WTC11 (cell line): ENCODE measurements at regions not wholly inside any gene's neighbourhood (a gene's known extent, or its start where the extent isn't known, plus 50 kb on each side); places are given as distances from the start of the nearest gene placed in this dataset.

Experiments
- ATAC-seq: fragments of 200-7000 bp; cut with Tn5 transposase; 2 replicates; pipeline ENCODE4 v1.10.0; 2021; ENCODE audit warnings: mild to moderate bottlenecking, moderate library complexity
- CTCF ChIA-PET: fragments of 300-600 bp; sonication (Branson Sonifier 250); formaldehyde crosslinking; loops from one replicate; lab custom pipeline; 2021; ENCODE audit warnings: antibody characterized with exemption; lab: Charles Lee
- POLR2A ChIA-PET: fragments of 350-600 bp; sonication (Branson Sonifier 250); formaldehyde crosslinking; loops from one replicate; lab custom pipeline; 2021; ENCODE audit warnings: antibody characterized with exemption; lab: Charles Lee
- DNase-seq: peaks from one replicate; pipeline ENCODE4 v3.0.0; 2021; ENCODE audit warnings: low spot score
- H3K27ac Mint-ChIP-seq: 2 replicates; pipeline ENCODE4 v1.8.0; 2021; ENCODE audit warnings: mixed read lengths
- H3K27me3 Mint-ChIP-seq: 2 replicates; pipeline ENCODE4 v1.8.0; 2021; ENCODE audit warnings: low read depth, mild to moderate bottlenecking, moderate library complexity, mixed read lengths
- H3K36me3 Mint-ChIP-seq: 2 replicates; pipeline ENCODE4 v1.8.0; 2021; ENCODE audit warnings: mixed read lengths
- H3K4me1 Mint-ChIP-seq: 2 replicates; pipeline ENCODE4 v1.8.0; 2022; ENCODE audit warnings: mixed read lengths
- H3K4me3 Mint-ChIP-seq: 2 replicates; pipeline ENCODE4 v1.8.0; 2021; ENCODE audit warnings: mild to moderate bottlenecking, moderate library complexity, mixed read lengths
- H3K9me3 Mint-ChIP-seq: 2 replicates; pipeline ENCODE4 v1.8.0; 2021; ENCODE audit warnings: mixed read lengths
- CREB1 ChIP-seq: sonication (generic); formaldehyde crosslinking; IDR thresholded peaks from 2 replicates; pipeline ENCODE4 v1.8.0; 2023; ENCODE audit warnings: mild to moderate bottlenecking, missing genetic modification reagents
- E2F1 ChIP-seq: sonication (generic); formaldehyde crosslinking; IDR thresholded peaks from 2 replicates; pipeline ENCODE4 v1.8.0; 2022; ENCODE audit warnings: mild to moderate bottlenecking, missing genetic modification reagents
- E2F5 ChIP-seq: sonication (generic); formaldehyde crosslinking; IDR thresholded peaks from 2 replicates; pipeline ENCODE4 v1.8.1; 2022; ENCODE audit warnings: mild to moderate bottlenecking, moderate library complexity, missing genetic modification reagents
- FOXP1 ChIP-seq: sonication (generic); formaldehyde crosslinking; IDR thresholded peaks from 2 replicates; pipeline ENCODE4 v1.8.0; 2022; ENCODE audit warnings: missing genetic modification reagents, mild to moderate bottlenecking, moderate library complexity, borderline replicate concordance
- GRHL2 ChIP-seq: fragments of 250-450 bp; sonication (Bioruptor Pico); IDR thresholded peaks from 2 replicates; pipeline ENCODE4 v1.8.0; 2022; ENCODE audit warnings: mild to moderate bottlenecking, moderate library complexity; ENCODE audit not compliant: insufficient replicate concordance, severe bottlenecking
- GTF2I ChIP-seq: fragments of 250-450 bp; sonication (Bioruptor Pico); conservative IDR thresholded peaks from 2 replicates; pipeline ENCODE4 v1.4.0; 2021; ENCODE audit warnings: mild to moderate bottlenecking
- JAZF1 ChIP-seq: fragments of 250-450 bp; sonication (Bioruptor Pico); IDR thresholded peaks from 2 replicates; pipeline ENCODE4 v1.9.0; 2021; ENCODE audit warnings: moderate library complexity, mild to moderate bottlenecking, inconsistent platforms
- MLX ChIP-seq: sonication (generic); formaldehyde crosslinking; IDR thresholded peaks from 2 replicates; pipeline ENCODE4 v1.8.1; 2023; ENCODE audit warnings: mild to moderate bottlenecking, missing genetic modification reagents, moderate library complexity
- MXD4 ChIP-seq: fragments of 250-450 bp; sonication (Bioruptor Pico); IDR thresholded peaks from 2 replicates; pipeline ENCODE4 v1.8.0; 2021; ENCODE audit warnings: mild to moderate bottlenecking, moderate library complexity, borderline replicate concordance
- PRRX2 ChIP-seq: fragments of 250-450 bp; sonication (Bioruptor Pico); IDR thresholded peaks from 2 replicates; pipeline ENCODE4 v1.8.0; 2021; ENCODE audit warnings: mild to moderate bottlenecking
- RELA ChIP-seq: sonication (generic); formaldehyde crosslinking; IDR thresholded peaks from 2 replicates; pipeline ENCODE4 v1.8.1; 2022; ENCODE audit warnings: missing genetic modification reagents, mild to moderate bottlenecking, borderline replicate concordance
- SP1 ChIP-seq: sonication (generic); formaldehyde crosslinking; conservative IDR thresholded peaks from 2 replicates; pipeline ENCODE4 v1.8.1; 2022; ENCODE audit warnings: missing genetic modification reagents
- TEAD4 ChIP-seq: sonication (generic); formaldehyde crosslinking; IDR thresholded peaks from 2 replicates; pipeline ENCODE4 v1.8.0; 2022; ENCODE audit warnings: mild to moderate bottlenecking, missing genetic modification reagents
- TF ChIP-seq, protein P1 (sequence below): sonication (generic); formaldehyde crosslinking; IDR thresholded peaks from 2 replicates; pipeline ENCODE4 v1.8.1; 2023; ENCODE audit warnings: mild to moderate bottlenecking, missing genetic modification reagents
- TF ChIP-seq, protein P2 (sequence below): sonication (generic); formaldehyde crosslinking; conservative IDR thresholded peaks from 2 replicates; pipeline ENCODE4 v1.8.1; 2022; ENCODE audit warnings: mild to moderate bottlenecking, missing genetic modification reagents
- TF ChIP-seq, protein P3 (sequence below): fragments of 250-450 bp; sonication (Bioruptor Pico); IDR thresholded peaks from 2 replicates; pipeline ENCODE4 v1.9.0; 2021; ENCODE audit warnings: mild to moderate bottlenecking
- TF ChIP-seq, protein P4 (sequence below): sonication (generic); formaldehyde crosslinking; IDR thresholded peaks from 2 replicates; pipeline ENCODE4 v1.8.0; 2022; ENCODE audit warnings: mild to moderate bottlenecking, missing genetic modification reagents

- ChIA-PET POLR2A (no interaction called here), CTCF (interaction anchor here (1.3 kb wide), 1 partner anchor 154 kb away, joined by 5 read pairs; no protein-coding TSS in a partner anchor)
- DNase-seq (no peak), ATAC-seq (no peak)
- Mint-ChIP-seq H3K4me3 (no peak overlapping the region), H3K9me3 (no peaks in the 10 kb centered on the region), H3K4me1 (peaks cover 42% of the 10 kb centered on the region), H3K27me3 (peaks cover 4% of the 10 kb centered on the region; the same call in 1 of the 2 replicates), H3K27ac (no peak overlapping the region), H3K36me3 (no peaks in the 10 kb centered on the region)
- TF ChIP-seq, protein P1, sequence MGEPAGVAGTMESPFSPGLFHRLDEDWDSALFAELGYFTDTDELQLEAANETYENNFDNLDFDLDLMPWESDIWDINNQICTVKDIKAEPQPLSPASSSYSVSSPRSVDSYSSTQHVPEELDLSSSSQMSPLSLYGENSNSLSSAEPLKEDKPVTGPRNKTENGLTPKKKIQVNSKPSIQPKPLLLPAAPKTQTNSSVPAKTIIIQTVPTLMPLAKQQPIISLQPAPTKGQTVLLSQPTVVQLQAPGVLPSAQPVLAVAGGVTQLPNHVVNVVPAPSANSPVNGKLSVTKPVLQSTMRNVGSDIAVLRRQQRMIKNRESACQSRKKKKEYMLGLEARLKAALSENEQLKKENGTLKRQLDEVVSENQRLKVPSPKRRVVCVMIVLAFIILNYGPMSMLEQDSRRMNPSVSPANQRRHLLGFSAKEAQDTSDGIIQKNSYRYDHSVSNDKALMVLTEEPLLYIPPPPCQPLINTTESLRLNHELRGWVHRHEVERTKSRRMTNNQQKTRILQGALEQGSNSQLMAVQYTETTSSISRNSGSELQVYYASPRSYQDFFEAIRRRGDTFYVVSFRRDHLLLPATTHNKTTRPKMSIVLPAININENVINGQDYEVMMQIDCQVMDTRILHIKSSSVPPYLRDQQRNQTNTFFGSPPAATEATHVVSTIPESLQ (CRISPR knock-in tag) = no peak
- TF ChIP-seq E2F5 = no peak
- TF ChIP-seq SP1 (CRISPR knock-in tag) = no peak
- TF ChIP-seq FOXP1 (CRISPR knock-in tag) = no peak
- TF ChIP-seq, protein P2, sequence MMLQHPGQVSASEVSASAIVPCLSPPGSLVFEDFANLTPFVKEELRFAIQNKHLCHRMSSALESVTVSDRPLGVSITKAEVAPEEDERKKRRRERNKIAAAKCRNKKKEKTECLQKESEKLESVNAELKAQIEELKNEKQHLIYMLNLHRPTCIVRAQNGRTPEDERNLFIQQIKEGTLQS (CRISPR knock-in tag) = no peak
- TF ChIP-seq TEAD4 (CRISPR knock-in tag) = no peak
Measured at GRCh38 chr5:17370651-17371050, 127.4 kb upstream of the TAF11L2 start.

DNA sequence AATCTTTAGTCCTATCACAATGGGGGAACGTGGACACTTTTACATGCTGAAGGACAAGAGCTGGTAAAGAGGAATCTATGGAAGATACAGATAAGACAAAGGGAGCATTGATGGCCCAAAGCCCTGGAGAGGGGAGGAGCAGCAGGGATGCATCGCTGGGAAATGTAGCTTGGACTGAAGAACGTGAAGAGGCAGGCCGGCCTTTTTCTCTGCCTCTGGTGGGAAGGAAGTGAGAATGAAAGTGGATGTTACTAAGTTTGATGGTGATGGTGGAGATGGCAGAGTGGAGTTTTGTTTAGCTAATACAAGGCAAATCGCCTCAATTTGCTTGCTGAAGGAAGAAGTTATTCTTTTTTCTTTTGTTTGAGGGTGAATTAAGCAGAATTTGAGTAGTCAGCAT lies 124.6 kb upstream of the TAF11L2 start:
- ATAC-seq = peak; percentile 44
- POLR2A ChIA-PET = no interaction called here
- no peaks in the 10 kb centered on the region for H3K36me3 Mint-ChIP-seq
- no peaks in the 10 kb centered on the region for H3K27me3 Mint-ChIP-seq
- no peak for TF ChIP-seq MLX
- DNase-seq = no peak
- H3K4me1 Mint-ChIP-seq = peaks cover 23% of the 10 kb centered on the region
- no peak overlapping the region for H3K4me3 Mint-ChIP-seq
- no peaks in the 10 kb centered on the region for H3K9me3 Mint-ChIP-seq
- H3K27ac Mint-ChIP-seq = no peak overlapping the region; the same call in 1 of the 2 replicates
- CTCF ChIA-PET = no interaction called here

GRCh38 chr5:17373814-17374556 lies 124.0 kb upstream of the TAF11L2 start:
- no peaks in the 10 kb centered on the region for H3K9me3 Mint-ChIP-seq
- CTCF ChIA-PET = no interaction called here
- H3K36me3 Mint-ChIP-seq = no peaks in the 10 kb centered on the region
- no peak overlapping the region for H3K4me3 Mint-ChIP-seq
- H3K4me1 Mint-ChIP-seq = peaks cover 23% of the 10 kb centered on the region
- no peak overlapping the region; the same call in 1 of the 2 replicates for H3K27ac Mint-ChIP-seq
- ATAC-seq = no peak
- POLR2A ChIA-PET = no interaction called here
- no peaks in the 10 kb centered on the region for H3K27me3 Mint-ChIP-seq
- DNase-seq = no peak
- TF ChIP-seq JAZF1 (CRISPR knock-in tag) (no peak), CREB1 (CRISPR knock-in tag) (no peak), GTF2I (CRISPR knock-in tag) (no peak), MXD4 (CRISPR knock-in tag) (no peak), RELA (CRISPR knock-in tag) (no peak), GRHL2 (no peak), PRRX2 (CRISPR knock-in tag) (no peak), E2F1 (no peak)
- TF ChIP-seq, protein P3, sequence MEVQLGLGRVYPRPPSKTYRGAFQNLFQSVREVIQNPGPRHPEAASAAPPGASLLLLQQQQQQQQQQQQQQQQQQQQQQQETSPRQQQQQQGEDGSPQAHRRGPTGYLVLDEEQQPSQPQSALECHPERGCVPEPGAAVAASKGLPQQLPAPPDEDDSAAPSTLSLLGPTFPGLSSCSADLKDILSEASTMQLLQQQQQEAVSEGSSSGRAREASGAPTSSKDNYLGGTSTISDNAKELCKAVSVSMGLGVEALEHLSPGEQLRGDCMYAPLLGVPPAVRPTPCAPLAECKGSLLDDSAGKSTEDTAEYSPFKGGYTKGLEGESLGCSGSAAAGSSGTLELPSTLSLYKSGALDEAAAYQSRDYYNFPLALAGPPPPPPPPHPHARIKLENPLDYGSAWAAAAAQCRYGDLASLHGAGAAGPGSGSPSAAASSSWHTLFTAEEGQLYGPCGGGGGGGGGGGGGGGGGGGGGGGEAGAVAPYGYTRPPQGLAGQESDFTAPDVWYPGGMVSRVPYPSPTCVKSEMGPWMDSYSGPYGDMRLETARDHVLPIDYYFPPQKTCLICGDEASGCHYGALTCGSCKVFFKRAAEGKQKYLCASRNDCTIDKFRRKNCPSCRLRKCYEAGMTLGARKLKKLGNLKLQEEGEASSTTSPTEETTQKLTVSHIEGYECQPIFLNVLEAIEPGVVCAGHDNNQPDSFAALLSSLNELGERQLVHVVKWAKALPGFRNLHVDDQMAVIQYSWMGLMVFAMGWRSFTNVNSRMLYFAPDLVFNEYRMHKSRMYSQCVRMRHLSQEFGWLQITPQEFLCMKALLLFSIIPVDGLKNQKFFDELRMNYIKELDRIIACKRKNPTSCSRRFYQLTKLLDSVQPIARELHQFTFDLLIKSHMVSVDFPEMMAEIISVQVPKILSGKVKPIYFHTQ (CRISPR knock-in tag) = no peak
- TF ChIP-seq, protein P4, sequence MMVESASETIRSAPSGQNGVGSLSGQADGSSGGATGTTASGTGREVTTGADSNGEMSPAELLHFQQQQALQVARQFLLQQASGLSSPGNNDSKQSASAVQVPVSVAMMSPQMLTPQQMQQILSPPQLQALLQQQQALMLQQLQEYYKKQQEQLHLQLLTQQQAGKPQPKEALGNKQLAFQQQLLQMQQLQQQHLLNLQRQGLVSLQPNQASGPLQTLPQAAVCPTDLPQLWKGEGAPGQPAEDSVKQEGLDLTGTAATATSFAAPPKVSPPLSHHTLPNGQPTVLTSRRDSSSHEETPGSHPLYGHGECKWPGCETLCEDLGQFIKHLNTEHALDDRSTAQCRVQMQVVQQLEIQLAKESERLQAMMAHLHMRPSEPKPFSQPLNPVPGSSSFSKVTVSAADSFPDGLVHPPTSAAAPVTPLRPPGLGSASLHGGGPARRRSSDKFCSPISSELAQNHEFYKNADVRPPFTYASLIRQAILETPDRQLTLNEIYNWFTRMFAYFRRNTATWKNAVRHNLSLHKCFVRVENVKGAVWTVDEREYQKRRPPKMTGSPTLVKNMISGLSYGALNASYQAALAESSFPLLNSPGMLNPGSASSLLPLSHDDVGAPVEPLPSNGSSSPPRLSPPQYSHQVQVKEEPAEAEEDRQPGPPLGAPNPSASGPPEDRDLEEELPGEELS (CRISPR knock-in tag) = no peak
- TF ChIP-seq, protein P1 (CRISPR knock-in tag) = no peak
